NCI-H128 (cell line): ENCODE measurements at regions not wholly inside any gene's neighbourhood (a gene's known extent, or its start where the extent isn't known, plus 50 kb on each side); places are given as distances from the start of the nearest gene placed in this dataset.

Experiments used
- DNase-seq: peaks from one replicate; lab custom pipeline; 2025; ENCODE audit not compliant: unreplicated experiment; lab: John Stamatoyannopoulos, UW

DNA sequence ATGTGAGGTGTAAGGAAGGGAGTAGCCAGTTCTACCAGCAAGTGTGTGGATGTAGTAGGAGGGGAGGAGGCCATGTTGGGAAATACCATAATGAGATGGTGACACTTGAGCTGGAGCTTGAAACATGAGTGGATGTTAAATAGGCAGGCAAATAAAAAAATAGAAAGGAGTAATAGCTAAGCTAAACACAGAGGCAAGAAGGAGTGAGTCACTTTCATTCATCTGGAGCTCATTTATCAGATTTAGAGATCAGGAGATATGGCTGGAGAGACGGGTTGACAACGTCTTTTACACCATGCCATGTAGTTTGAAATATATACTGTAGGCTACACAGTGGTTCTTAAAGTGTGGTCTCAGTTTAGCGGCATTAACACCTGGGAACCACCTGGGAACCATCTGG, 390.5 kb downstream of the DIPK2A start:
- no peak for DNase-seq

DNA sequence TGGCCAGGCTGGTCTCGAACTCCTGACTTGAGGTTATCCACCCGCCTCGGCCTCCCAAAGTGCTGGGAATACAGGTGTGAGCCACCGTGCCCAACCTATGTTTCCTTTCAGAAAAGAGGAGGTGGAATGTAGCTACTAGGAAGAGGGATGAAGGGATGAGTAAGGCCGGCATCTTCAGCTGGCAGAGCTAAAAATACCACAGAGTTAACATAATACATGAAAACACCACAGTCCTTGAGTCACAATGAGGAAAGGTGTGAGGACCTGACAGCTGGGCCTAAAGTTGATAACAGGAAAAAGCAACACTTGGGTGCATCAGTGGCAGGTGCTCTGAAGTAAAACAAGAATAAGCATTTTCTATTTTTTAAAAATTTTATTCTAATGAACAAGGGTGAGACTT, 392.2 kb downstream of the DIPK2A start:
- no peak for DNase-seq

DNA sequence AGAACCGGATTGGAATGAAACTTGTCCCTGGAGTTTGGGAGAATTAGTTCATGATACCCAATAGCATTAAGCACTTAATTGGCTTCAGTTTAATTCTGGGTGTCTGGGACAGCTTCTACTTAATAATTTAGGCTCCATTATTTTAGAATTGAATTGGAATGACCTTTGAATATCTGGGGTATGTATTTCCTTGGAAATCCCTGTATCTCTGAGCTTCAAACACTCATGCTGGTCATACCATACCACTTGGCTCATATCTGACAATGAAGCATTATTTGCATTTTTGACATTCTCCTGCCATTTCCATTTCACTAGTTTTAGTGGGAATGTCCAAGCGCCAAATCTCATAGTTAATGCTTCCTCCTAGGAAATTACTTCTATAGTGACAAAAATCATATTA, 393.1 kb downstream of the DIPK2A start:
- no peak for DNase-seq

DNA sequence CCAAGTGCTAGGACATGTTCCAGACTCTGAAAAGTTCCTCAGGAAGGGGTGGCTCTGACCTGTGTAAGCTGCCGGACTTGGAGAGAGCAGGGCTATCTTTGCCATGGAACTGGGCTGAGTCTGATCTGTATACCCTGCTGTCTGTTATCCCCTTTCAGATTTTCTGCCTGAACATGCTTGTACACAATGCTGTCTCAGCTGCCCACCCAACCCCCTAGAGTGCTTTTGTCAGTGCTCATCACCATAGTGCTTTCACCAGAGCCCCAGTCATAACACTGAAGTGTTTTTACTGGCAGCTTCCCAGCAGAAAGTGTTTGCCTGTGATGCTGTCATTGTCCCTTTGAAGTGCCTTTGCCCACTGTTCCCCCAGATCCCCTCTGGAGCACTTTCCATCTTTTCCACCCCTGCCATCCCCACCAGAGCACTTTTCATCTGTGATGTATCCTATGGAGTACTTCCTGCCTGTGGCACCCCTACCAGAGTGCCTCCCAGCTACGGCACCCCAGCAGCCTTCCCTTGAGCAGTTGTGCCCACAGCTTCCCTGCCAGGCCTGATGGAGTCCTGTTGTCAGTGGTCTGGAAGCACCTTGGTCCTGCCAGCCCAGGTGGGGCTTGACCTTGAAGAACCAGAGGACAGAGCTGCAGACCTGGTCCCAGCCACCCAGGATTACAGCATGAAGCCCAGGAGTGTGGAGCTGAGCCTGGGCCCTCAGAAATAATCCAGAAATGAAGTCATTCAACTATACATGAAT, 397.7 kb downstream of the DIPK2A start:
- no peak for DNase-seq

DNA sequence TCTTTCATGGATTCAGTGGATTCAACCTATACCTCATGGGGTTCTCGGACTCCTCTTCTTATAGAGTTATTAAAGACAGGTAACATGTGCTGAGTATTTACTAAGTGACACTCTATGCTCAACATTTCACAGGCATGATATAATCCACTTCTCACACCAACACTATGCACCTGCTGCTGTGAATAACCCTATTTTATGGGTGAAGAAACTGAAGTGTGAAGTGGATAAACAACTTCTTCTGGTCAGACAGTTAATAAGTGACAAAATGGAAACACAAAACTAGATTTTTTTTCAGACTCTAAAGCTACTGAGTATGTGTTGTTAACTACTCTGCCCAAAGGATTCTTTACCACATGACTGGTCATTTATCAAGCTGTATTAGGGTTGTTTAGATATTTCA, 403.5 kb downstream of the DIPK2A start:
- no peak for DNase-seq

DNA sequence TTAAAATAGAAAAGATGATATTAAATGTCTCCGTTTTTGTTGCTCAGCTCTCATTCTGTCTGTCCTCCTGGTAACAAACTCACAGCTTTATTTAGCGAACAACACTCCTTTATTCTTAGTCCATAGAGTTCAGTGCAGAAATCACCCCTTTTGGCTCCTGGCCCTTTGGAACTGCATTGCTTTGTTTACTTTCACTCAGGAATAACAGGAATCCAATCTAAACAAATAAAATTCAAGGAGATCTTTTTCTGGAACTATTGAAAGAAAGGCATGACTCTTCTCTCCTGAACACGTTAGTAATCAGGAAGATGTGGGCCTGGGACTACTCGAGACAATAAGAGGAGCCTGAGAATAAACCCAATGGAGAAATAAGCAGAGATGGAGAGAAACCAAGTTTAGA, 409.2 kb downstream of the DIPK2A start:
- DNase-seq = no peak

DNA sequence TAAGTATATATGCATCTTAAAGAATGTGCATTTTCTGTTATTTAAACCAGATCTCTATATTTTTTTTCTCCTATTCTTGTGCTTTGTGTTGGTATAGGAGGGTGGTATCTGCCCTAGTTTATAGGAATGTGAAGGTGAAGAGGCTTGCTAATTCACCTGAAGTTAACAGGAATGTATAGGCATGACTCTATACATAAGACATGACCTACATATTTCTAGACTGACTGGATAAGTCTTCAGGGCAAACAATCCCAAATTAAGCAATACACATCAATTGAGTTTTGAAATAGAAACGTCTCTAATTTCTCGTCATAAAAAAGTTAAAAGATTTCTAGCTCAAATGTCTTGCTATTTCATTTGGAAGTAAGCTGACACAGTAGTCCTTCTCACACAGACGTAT, 410.0 kb downstream of the DIPK2A start:
- DNase-seq = no peak

DNA sequence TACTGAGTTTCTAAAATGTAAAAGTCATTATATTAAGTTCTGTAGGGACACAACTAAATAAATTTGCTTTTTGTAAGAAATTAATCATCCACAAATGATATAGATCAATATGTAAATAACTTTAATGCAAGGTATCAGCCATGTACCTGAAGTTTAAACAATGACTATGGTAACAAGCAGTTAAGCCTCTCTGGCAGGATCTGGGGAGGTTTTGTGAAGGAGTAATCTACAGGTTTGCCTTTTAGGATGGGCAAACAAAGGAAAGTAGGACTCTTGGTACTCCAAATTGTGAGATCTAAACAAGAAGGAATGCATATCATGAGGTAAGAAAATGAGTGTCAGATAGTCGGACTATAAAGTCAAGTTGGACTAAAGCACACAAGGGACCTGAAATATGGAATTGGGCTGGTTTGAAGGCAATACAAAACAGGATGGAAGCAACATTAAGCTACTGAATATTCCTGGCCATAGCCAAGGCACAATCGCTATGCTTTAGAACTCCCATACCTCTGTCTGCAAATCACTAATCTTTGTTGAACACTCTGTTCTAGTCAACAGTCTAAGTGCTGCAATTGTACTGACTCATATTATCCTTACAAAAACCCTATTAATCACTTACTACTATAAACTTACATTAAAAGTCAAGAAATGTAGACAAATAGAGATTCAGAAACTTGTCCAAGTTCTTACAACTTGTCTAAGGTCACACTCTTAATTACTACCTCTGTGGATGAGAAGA, 412.8 kb downstream of the DIPK2A start:
- no peak for DNase-seq

DNA sequence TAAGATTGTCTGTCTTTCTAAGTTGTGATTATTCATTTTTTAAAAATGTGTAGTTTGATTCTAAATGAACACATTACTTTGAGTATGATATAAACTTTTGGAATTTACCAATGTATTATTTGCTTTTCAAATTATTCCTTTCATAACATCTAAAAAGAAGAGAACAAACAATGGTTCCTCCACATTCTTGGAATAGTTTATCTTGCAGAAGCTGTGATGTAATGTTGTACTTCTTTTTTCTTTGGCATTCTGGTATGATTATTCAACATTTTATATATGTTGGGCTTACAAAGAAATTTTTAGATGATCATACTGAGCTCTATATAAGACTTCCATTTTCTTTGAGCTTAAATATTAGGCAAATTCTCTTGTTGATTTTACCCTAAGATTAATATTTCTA, 419.2 kb downstream of the DIPK2A start:
- no peak for DNase-seq

DNA sequence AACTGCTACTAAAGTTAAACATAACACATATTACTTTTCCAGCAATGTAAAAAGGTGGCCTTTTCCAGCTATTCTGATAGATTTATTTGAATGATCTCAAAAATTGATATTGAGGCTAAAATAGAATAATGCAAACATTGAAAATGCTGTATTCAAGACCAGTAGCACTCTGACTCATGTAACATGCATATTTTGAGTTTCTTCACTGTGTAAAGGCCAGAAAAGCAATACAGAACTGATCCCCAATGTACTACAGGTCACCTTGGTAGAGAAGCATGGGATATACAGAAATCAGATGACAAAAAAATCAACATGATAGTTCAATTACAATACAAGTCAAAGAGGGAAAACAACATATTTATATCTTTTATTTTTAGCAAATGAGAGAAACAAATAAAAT, 419.6 kb downstream of the DIPK2A start:
- DNase-seq = no peak

DNA sequence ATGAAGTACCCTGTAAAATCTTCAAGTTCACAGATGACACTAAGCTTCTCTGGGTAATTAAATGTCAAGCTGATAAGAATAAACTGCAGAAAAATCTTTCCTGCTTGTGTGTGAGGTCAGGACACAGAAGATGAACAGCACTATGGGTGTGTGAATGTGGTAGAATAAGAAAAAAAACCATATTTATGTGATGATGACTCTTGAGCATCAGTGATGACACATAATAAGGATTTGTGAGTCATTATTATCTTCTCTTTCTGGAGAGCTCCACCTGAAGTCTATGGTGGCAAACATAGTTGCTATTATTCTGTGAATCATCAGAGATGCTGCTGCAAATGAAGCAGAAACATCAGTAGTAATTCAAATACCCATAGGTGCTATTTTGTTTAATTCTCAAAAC, 422.4 kb downstream of the DIPK2A start:
- no peak for DNase-seq

DNA sequence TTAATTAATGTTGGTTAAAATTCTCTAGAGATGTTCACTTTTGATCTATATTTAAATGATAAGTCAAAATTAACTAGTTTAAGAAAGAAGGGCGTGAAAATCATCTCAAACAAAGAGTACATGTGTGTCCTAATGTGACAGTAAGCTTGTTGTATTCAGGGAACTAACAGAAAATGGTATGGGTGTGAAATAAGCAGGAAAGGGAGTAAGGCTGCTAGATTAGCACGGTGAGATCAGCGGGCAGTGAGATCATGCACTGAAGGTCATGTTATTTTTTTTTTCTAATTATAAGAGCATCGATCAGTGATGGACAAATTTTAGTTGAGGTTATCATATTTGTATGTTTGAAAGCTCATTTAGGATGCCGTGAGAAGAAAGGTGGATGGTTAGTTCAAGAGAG, 430.8 kb downstream of the DIPK2A start:
- DNase-seq = no peak

DNA sequence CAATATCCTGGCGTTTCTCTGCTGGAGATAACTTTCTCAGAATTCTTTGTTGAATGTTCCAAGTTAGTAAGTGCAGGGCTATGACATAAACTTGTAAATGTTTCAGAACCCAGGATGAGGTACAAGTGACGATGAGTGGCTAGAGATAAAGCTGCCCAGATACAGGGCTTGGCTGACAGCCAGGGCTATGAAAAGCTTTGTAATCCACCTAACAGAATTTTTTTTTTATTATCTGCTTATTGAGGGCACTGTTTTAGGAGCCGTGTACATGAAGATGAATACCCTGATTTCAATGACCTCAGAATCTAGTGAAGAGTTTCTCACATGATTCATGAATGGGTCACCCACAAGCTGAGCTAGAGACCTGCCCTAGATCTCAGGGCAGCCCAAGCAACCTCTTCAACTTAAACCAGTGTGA, 431.4 kb downstream of the DIPK2A start:
- no peak for DNase-seq

DNA sequence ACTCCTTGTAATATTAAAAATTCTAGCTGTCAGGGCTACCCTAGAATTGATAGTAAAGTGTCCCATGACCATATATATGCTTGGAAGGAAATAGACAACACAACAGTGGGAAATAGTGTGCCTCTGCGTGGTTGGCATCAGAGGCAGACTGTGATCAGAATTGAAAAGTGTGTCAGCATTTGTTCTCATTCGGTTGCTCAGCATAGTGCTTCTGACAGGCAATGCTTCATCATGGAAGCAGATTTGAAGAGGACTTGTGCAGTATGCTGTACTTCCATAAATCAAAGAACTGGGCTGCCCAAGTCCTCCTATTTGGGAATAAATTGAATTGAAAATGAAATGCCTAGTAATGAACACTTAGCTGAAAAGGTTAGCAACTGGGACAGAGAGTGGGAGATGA, 435.7 kb downstream of the DIPK2A start:
- no peak for DNase-seq

DNA sequence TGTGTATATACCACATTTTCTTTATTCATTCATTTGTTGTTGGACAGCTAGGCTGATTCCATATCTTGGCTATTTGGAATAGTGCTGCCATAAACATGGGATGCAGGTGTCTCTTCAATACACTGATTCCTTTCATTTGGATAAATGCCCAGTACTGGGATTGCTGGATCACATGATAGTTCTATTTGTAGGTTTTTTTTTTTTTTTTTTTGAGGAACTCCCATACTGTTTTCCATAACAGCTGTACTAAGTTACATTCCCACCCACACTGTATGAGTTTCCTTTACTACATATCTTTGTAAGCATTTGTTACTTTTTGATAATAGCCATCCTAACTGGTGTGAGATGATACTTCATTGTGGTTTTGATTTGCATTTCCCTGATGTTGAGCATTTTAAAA, 437.7 kb downstream of the DIPK2A start:
- no peak for DNase-seq

DNA sequence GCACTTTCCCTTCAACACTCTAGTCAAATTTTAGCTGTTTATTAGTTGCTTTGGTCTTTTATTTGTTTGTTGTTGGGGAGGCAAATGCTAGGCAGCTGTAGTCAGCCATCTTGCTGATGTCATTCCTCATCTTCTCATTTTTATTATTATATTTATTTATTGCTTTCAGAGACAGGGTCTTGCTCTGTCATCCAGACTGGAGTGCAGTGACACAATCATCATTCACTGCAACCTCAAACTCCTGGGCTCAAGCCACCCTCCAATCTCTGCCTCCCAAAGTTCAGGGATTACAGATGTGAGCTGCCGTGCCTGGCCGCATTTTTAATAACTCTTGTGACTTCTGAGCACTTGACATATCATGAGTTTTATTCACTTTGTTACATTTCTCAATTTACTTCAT, 441.4 kb downstream of the DIPK2A start:
- DNase-seq = no peak

DNA sequence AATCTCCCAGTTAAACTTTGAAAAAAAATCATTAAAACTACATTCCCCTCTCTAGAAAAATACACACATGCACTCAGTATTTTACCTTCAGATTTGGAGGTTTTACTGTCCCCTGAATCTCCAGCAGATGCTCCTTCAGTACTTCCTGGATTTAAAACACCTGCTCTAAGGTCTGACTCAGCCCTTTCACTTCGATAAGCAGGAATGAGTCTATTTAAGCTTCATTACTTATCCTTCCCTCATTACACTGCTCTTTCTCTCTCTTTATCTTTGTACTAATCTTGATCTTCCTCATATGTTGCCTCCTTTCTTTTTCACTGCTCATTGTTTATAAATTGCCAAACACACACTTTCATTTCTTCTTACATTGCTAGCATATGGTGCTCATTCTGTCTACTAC, 443.9 kb downstream of the DIPK2A start:
- DNase-seq = no peak

DNA sequence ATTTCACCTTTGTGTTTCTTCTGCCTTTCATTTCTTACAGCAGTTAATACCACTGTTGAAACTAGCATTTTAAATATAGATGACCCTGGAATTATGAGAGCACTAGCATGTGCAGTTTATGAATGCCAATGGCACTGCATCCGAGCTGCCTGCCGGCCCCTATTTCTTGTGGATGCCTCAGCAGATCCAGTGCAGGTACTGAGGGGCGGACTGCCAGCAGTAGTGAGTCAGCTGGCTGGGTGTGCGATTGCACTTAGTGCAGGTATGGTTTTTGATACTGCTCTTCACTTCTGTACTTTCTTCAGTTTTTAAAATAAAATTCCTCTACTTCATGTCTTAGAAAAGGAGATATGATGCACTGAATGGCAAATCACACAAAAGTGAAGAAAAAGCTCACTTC, 453.0 kb downstream of the DIPK2A start:
- DNase-seq = no peak

DNA sequence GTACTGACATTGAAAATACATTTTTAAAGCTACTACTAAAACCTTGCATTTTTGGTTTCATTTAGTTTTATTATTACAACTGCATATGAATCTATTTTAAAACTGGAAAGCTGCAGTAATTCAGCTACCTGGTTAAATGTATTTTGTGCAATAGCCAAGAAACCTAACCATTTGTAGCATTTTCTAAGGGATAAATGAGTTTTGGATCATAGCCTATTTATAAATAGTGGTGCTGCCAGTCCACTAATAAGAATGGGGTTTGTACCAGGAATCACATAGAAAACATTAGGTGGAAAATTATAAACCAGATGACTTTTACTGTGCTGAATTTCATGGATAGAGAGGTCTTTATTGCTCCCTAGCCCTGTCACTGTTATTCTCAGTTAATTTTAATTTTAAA, 454.7 kb downstream of the DIPK2A start:
- no peak for DNase-seq

DNA sequence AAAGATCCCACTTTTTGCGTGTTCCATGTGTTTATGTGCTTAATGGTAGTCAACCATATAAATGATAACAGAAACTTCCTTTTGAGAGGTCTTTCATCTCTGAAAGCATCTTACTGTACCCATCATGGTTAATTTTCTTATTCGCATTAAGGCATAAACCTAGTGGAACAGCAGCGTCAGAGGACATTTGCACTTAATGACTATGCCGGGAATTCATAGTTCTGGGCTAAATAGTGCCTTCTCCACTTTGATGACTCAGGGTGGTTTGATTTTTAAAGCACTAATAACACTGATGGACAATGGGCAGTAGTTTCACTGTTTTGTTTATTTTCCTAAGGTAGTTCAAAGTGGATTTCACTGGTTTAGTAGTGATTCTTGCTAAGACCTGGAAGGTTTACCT, 455.3 kb downstream of the DIPK2A start:
- DNase-seq = no peak

DNA sequence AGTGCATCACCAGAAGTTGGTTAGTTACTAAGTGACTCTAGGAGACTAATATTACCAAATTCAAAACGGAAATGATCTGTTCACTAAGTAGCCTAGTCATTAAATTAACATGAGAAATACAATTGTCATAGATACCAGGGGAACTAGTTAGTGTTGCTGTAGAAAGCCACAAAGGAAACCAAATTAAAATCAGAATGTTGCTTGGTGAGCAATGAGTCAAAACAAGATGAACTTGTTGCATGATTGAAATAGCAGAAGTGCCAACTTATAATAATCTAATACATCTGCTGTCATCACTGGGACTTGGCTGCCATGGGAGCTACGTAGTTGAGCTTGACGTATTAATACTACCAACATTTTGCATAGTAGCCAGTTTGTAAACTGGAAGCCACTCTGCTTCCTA, 458.1 kb downstream of the DIPK2A start:
- DNase-seq = no peak

DNA sequence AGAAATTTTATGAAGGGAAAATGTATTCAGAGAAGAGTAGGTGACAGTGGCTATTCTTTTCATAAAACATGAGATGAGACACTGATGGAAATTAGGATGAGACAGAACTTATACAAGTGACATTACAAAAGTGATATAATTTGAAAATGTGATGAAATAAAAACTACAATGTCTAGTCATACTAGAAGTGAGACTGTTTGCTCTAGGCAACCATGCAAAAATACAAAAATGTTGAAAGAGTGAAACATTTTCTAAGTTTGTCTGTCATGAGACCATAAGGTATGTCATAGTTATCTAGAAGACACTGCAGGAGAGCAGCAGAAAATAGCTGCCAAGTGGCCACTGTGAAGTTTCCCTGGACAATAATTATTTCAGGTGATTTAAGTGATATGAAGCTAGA, 459.5 kb downstream of the DIPK2A start:
- no peak for DNase-seq

DNA sequence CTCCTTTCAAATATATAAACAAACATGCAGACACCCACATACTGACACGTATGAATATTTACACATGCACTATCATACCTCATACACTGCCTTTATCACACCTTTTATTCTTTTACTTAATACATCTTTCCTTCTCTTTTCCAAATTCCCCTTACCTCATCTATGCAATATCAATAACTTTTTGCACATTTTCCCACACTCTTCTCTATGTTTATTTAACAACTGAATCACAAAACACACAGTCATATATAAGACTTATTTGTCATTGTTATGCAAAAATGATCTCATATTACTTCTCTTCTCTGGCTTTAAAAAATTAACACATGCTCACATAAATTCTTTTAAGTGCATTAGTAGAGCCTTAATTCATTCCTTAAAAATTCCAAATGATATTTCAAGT, 461.4 kb downstream of the DIPK2A start:
- no peak for DNase-seq
